Sigmoid colon (tissue), 6 donors: ENCODE measurements at regions not wholly inside any gene's neighbourhood (a gene's known extent, or its start where the extent isn't known, plus 50 kb on each side); places are given as distances from the start of the nearest gene placed in this dataset.

Source experiments
- DNase-seq: peaks from one replicate; pipeline ENCODE4 v3.0.0-alpha.2; 2019
- H3K27ac ChIP-seq, 4 donors: fragments of 200-600 bp; sonication (generic); one replicate each; pipeline ENCODE4 v1.5.1; 2016 to 2019; ENCODE audit warnings: mild to moderate bottlenecking in 1 of 4
- H3K27me3 ChIP-seq, 3 donors: fragments of 200-600 bp; sonication (generic); one replicate each; pipeline ENCODE4 v1.5.1; 2019; ENCODE audit warnings: mild to moderate bottlenecking in 1 of 3
- H3K36me3 ChIP-seq, 4 donors: fragments of 200-600 bp; sonication (generic); one replicate each; pipeline ENCODE4 v1.5.1; 2016 to 2019
- H3K4me1 ChIP-seq, 4 donors: fragments of 200-600 bp; sonication (generic); one replicate each; pipeline ENCODE4 v1.5.1; 2017 to 2019
- H3K4me3 ChIP-seq, 4 donors: fragments of 200-600 bp; sonication (generic); one replicate each; pipeline ENCODE4 v1.5.1; 2017 to 2019; ENCODE audit warnings: mild to moderate bottlenecking in 2 of 4, moderate library complexity in 1 of 4
- H3K9me3 ChIP-seq, 4 donors: fragments of 200-600 bp in 3 of 4; sonication (generic) in 3 of 4; one replicate each; pipeline versions ENCODE4 v1.5.1 to v1.6.1; 2013 to 2019
- CTCF ChIP-seq, 4 experiments: fragments of 450-650 bp in 3 of 4; fragments of 200-600 bp in 1 of 4; IDR thresholded peaks; one replicate each; pipeline ENCODE4 v1.5.1; 2016 to 2019; ENCODE audit warnings: antibody characterized with exemption in 4 of 4, mild to moderate bottlenecking in 3 of 4, moderate library complexity in 2 of 4
- EP300 ChIP-seq, 4 donors: sonication (generic); formaldehyde crosslinking; IDR thresholded peaks; one replicate each; pipeline ENCODE4 v1.6.1; 2017; ENCODE audit warnings: antibody characterized with exemption in 4 of 4
- POLR2A ChIP-seq, 2 donors: fragments of 450-650 bp; IDR thresholded peaks; one replicate each; pipeline ENCODE4 v1.6.1; 2016; ENCODE audit warnings: antibody characterized with exemption in 2 of 2, mild to moderate bottlenecking in 2 of 2, moderate library complexity in 2 of 2
- POLR2AphosphoS5 ChIP-seq, 4 donors: sonication (generic); formaldehyde crosslinking; IDR thresholded peaks; one replicate each; pipeline ENCODE4 v1.6.1; 2017; ENCODE audit warnings: antibody characterized with exemption in 4 of 4
- WGBS, 2 donors: extraction: QIAGEN DNeasy Blood & Tissue Kit; methylation state at CpG; one replicate each; pipeline ENCODE4 v1.1.7; 2013; 5-methylcytosine and 5-hydroxymethylcytosine counted together
- intact Hi-C: fragments of 100-400 bp; cut with DNase I; formaldehyde crosslinking; loops from one replicate; pipeline ENCODE4 v1.15.1; 2023
- donor health status: healthy with polysubstance abuse.
- donor health status: healthy.

GRCh38 chr1:29688471-29689365 is 452.4 kb downstream of the PTPRU start:
- H3K27ac ChIP-seq = no peak overlapping the region
- no peaks in the 10 kb centered on the region for H3K9me3 ChIP-seq
- DNase-seq = peak; percentile 22
- intact Hi-C loops = no loop called here
- peaks cover 0 to 42% (median 30%) of the 10 kb centered on the region in 3 donors for H3K27me3 ChIP-seq
- TF ChIP-seq POLR2AphosphoS5 (IDR thresholded peaks at IDR 0.05) (peak in 1 of 4 donors; percentile 5), EP300 (IDR thresholded peaks at IDR 0.05) (no peak)
- no peak overlapping the region for H3K4me3 ChIP-seq
- no peaks in the 10 kb centered on the region for H3K36me3 ChIP-seq
- H3K4me1 ChIP-seq = peaks cover 0 to 13% (median 9%) of the 10 kb centered on the region in 4 donors
- WGBS, 2 donors = 43 to 50% methylated on average over 14 of the region's 14 CpGs

GRCh38 chr1:29687601-29688244 is 451.4 kb downstream of the PTPRU start:
- TF ChIP-seq EP300 (IDR thresholded peaks at IDR 0.05) (no peak), POLR2A (IDR thresholded peaks at IDR 0.05) (no peak), POLR2AphosphoS5 (IDR thresholded peaks at IDR 0.05) (no peak), CTCF (IDR thresholded peaks at IDR 0.05) (no peak)
- intact Hi-C loops = no loop called here
- 59 to 73% methylated on average over 4 of the region's 4 CpGs for WGBS, 2 donors

GRCh38 chr1:29687166-29687565 is 450.8 kb downstream of the PTPRU start:
- intact Hi-C loops = no loop called here
- Histone ChIP-seq H3K27me3 (peaks cover 0 to 42% (median 30%) of the 10 kb centered on the region in 3 donors), H3K27ac (no peak overlapping the region), H3K4me1 (peaks cover 0 to 24% (median 15%) of the 10 kb centered on the region in 4 donors), H3K9me3 (no peaks in the 10 kb centered on the region), H3K4me3 (no peak overlapping the region), H3K36me3 (no peaks in the 10 kb centered on the region)
- WGBS, 2 donors = 59 to 76% methylated on average over 3 of the region's 3 CpGs
- TF ChIP-seq CTCF (IDR thresholded peaks at IDR 0.05) = no peak
- no peak for TF ChIP-seq POLR2AphosphoS5 (IDR thresholded peaks at IDR 0.05)
- TF ChIP-seq POLR2A (IDR thresholded peaks at IDR 0.05) = no peak
- no peak for TF ChIP-seq EP300 (IDR thresholded peaks at IDR 0.05)
- DNase-seq = peak; percentile 10

More at GRCh38 chr1:29687601-29688244, 451.4 kb downstream of the PTPRU start:
- H3K36me3 ChIP-seq = no peaks in the 10 kb centered on the region
- no peak overlapping the region for H3K4me3 ChIP-seq
- peaks cover 0 to 42% (median 30%) of the 10 kb centered on the region in 3 donors for H3K27me3 ChIP-seq
- peaks cover 0 to 19% (median 12%) of the 10 kb centered on the region in 4 donors for H3K4me1 ChIP-seq
- no peak overlapping the region for H3K27ac ChIP-seq
- no peaks in the 10 kb centered on the region for H3K9me3 ChIP-seq
- DNase-seq = peak; percentile 15

- peak; percentile 46 for DNase-seq
- Histone ChIP-seq H3K4me1 (peaks cover 0 to 24% (median 15%) of the 10 kb centered on the region in 4 donors), H3K36me3 (no peaks in the 10 kb centered on the region), H3K9me3 (no peaks in the 10 kb centered on the region), H3K4me3 (no peak overlapping the region), H3K27me3 (peaks cover 0 to 42% (median 30%) of the 10 kb centered on the region in 3 donors), H3K27ac (no peak overlapping the region)
- intact Hi-C loops = no loop called here
- TF ChIP-seq POLR2A (IDR thresholded peaks at IDR 0.05) = no peak
- no peak for TF ChIP-seq POLR2AphosphoS5 (IDR thresholded peaks at IDR 0.05)
- no peak for TF ChIP-seq EP300 (IDR thresholded peaks at IDR 0.05)
- TF ChIP-seq CTCF (IDR thresholded peaks at IDR 0.05) = no peak
- WGBS, 2 donors = 61 to 73% methylated on average over 22 of the region's 22 CpGs
Measured at GRCh38 chr1:29686012-29686930, 449.9 kb downstream of the PTPRU start.
